ENCODE measurements at regions not wholly inside any gene's neighbourhood (a gene's known extent, or its start where the extent isn't known, plus 50 kb on each side); places are given as distances from the start of the nearest gene placed in this dataset.

DNA sequence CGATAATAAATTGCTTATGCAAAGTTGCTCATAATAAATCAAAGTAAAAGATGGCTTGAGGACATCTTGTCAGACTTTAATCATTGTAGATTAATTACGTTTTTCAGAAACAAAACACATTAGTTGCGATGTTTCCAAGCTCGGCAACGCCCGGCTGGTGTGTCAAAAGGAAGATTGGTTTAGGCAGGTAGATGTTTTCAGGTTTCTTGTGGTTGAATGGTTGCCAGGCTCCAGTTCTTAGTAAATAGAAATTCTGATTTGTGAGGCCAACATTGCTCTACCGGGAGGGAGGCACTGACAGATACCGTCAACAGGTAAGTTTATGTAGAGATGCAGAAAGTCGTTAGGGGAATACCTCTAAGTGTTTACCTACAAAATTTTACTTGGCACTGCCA is 280.3 kb downstream of the NPR3 start:
- DNase-seq = no peak

DNA sequence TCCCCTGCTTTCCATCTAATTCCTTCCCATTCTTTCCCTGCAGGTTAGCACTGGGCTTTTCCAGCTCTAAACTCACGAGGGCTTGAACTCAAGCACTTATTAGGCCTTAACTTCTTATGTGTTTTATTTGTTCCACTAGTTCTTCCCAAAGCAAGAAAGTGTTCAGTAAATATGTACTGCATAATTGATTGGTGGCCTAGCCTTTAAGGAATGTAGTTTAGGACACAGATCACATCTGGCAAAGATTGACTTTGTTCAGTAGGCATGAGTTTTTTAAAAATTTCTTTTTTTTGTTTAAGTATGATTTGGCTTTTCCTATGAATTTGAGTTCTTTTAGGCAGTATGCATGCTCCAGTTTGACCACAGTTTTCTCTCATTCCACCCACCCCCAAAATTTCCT is 285.2 kb downstream of the NPR3 start:
- no peak for DNase-seq

DNA sequence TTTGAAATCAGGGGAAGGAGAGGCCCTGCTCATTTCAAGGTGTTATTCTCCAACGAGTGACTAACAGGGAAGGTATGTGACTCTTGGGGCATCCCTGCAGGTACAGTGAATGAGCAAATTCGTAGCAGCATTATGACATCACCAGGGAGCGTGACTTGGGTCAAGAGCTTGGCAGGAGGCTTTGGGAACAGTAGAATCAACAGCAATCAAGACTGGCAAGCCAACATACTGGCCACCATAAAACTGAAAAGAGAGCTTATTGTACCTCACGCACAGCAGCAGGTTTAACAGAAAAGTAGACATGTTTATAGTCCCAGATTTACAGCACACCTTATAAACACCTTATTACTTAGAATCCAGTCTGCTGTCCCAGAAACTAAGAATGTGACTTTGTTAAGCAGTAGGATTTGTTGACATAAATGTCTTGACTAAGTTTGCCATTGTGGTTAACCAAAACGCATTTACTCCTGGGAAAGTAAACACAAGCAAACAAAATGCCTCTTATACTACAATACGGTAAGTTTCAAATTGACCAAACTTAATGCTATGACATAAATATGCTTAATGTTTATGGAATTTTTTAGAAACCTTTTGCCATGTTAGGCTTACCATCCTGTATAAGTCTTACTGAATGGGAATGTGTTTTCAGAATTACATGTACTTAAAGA is 297.8 kb downstream of the NPR3 start:
- no peak for DNase-seq

DNA sequence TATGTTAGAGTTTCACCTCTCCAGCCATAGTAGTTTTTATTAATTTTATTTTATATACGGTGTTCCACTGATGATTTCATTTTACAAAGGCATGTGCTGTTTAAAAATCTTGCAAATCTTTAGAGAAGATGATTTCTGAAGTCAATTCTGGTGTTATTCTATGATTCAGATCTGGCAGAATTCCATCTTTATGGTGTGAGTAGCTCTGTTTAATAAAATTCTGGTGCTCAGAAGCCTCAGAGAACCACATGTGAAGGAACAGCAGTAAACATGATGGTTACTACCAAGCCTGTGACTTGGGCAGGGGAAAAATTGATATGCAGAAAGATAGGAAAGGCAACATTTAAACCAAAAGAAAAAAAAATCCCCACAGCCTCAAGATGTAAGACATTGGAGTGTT is 299.7 kb downstream of the NPR3 start:
- DNase-seq = no peak

DNA sequence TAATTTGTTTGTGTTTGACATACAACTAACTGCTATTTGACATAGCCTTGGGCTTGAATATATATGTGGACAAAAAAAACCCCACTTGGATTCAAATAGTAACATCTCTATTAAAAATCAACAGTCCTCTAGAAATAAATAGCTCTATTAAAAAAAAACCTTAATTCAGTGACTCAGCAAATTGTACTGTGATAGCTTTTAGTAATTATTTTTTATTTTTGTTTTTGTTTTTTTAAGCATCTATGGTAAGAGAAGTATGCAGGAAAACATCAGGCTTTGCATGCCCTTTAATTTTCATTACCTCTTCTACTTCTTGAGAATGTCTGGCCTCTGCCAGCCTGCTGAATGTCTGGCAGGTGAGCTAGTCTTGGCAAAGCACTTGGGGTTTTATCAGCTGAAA is 300.7 kb downstream of the NPR3 start:
- DNase-seq = no peak

DNA sequence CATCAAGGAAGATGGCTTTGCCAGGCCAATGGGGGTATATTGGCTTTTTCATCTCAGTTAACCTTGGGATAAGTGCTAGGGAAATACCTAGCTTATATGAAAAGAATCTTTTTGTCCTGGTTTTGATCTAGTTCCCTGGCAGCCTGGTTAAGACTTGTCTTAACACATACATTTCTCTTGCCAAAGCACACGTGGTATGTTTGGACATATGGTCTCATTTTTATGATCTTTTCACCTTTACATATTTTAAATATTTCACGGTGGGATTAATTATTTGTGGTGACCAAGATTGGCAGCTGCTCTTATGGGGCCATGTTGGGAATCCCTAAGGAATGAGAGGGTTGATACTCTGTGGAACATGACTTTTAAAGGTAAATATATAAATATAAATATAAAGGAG is 312.5 kb downstream of the NPR3 start:
- DNase-seq = no peak

- DNase-seq = no peak
These were observed 321.4 kb downstream of the NPR3 start for GRCh38 chr5:33032271-33033070.

GRCh38 chr5:33033516-33033915 is 322.4 kb downstream of the NPR3 start:
- DNase-seq = no peak

- no peak for DNase-seq
These were observed 323.7 kb downstream of the NPR3 start for GRCh38 chr5:33034777-33035176.

DNA sequence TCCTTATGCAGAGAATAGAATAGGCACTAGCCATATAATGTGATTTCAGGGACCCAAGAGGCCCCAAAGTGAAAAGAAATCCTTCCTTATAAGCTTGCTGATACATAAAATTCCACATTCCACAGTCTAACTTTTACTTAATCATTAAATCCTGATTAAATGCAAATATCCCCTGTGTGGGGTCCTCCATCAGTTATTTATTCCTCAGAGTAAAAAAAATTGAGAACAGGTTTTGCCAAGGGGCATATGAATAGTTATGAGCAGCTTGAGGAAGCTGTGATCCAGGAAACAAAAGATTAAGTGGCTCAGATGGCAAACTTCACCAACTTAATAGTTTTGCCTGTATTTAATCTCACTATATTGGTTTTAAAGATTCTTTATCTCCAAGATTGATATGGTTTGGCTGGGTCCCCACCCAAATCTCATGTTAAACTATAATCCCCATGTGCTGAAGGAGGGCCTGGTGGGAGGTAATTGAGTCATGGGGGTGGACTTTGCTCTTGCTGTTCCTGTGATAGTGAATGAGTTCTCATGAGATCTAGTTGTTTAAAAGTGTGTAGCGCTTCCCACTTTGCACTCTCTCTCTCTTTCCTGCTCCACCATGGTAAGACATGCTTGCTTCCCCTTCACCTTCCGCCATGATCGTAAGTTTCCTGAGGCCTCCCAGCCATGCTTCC is 324.9 kb downstream of the NPR3 start:
- no peak for DNase-seq

DNA sequence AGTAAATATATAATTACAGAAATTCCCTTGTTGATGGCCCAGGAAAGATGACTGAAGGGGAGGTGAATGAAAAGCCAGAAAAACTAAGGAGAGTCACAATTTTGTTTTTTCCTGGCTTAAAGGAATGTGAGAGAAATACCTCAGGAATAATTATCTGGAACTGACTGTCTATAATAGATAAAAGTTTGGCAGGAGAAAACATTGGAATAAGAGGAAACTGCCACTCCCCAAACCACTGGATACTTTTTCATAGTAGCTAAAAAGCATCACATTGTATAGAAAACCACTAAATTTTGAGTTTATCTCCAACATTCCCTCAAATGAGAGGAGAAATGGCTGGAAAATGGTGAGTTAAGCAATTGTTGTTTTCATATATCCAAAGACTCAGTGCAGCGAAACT is 326.0 kb downstream of the NPR3 start:
- no peak for DNase-seq

DNA sequence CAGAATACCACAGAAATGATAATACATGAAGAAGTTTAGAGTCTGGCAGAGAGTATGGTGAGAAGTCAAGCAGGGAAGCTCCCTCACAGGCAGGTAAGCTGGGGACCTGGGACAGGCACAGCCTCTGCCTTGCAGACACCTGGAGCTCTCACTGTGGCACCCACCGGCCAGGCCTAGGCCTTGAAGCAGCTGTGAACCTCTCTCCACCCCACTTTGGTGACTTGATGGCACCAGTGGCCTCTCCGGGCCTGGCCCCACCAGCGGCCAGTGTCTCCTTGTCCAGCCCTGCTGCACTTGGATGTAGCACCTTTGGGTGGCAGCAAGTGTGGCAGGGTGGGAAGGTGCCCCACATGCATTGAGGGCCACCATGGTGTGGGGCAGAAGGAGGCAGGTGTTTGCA is 330.5 kb downstream of the NPR3 start:
- DNase-seq = no peak

DNA sequence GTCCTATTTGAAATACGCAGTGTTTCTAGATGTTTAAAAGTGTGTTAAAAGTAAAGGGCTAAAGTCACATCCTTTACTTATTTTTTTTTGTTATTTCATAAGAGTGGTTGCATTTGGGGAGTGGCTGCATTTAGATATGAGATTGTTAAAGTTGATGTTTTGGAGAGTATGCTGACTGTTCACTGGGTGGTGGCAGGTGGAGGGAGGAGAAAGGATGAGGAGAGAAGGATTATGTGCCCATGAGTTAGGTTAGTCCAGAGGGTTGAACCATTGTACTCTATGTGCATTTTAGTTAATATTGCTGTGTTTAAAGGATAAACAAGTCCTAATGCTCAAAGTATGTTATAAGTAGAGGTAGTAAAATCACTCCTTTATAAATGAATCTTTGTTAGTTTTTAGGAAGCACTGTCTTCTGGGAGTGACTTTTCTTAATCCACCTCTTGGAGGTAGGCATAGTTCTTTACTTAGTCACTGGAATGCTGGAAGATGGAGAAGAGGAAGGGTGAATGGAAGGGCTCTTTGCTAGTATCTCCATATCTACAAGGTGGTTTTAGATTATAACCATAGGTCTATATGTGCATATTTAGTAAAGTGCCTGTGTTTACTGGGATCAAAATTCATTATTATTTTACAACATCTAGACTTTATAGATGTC is 332.3 kb downstream of the NPR3 start:
- DNase-seq = no peak

GRCh38 chr5:33046091-33046490 is 335.0 kb downstream of the NPR3 start:
- DNase-seq = no peak

GRCh38 chr5:33048315-33048714 is 337.2 kb downstream of the NPR3 start:
- no peak for DNase-seq

DNA sequence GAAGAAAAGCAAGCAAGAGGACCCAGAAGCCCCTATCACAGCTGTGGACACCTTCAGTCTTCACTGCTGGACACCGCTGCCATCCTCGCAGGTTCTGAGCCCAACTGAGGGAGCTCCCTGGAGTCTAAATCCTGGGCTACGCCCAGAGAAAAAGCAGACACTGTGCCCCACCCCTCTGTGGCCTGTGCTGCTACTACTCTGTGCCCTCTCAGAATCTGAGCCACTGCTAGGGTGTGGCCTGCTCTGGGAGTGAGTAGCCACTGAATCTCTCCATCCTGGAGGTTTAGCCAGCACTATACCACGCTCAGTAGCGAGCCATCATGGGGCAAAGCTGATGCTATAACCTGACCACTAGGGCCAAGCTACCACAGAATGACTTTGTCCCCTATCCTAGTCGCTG is 338.2 kb downstream of the NPR3 start:
- no peak for DNase-seq

DNA sequence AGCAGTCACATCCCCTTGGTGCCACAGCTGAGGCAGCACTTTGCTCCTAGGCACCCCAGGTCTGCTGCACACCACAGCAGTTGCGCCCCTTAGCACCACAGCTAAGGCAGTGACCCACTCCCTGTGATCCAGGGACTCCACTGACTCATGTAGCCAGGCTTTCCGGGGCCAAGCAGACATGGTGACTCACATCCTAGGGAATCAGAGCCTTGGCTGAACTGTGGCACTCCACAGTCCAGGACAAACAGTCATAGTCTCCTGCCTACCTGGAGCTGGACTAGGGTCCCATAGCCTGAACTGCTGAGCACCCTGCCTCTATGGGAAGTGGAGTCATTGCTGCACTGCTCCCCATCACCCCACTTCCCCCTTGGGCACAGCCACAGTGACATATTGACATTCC is 338.7 kb downstream of the NPR3 start:
- no peak for DNase-seq

DNA sequence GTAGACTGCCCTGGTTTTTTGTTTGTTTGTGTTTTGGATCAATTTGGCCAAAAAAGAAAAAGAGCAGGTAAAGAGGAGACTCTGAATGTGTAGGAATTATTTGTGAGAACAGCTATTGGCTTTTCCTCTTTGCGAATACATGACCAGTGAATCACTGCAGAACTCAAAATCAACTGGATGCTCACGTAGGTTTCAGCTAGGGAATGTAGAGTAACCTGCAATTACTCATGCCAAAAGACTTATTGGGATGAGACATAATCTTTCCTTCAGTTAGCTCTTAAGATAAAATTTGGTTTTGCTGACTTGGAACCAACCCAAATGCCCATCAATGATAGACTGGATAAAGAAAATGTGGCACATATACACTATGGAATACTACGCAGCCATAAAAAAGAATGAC is 348.0 kb downstream of the NPR3 start:
- DNase-seq = no peak

DNA sequence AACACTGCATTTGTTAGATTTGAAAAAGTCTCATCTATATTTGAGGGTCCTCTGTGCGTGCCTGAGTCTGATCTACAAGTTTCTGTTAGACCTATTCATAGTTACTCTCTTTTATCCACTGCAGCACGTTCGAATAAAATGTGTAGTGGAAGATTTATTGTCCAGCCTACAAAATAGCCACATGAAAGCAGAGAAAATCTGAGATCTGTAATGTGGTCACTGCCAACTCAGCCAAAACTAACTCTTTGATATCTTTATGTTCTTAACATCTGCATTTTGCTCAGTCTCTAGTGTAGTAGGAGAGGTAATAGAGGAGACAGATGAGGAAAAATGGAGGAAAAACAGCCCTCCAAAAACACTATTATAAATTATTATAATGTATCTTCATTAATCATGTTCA is 354.0 kb downstream of the NPR3 start:
- no peak for DNase-seq

DNA sequence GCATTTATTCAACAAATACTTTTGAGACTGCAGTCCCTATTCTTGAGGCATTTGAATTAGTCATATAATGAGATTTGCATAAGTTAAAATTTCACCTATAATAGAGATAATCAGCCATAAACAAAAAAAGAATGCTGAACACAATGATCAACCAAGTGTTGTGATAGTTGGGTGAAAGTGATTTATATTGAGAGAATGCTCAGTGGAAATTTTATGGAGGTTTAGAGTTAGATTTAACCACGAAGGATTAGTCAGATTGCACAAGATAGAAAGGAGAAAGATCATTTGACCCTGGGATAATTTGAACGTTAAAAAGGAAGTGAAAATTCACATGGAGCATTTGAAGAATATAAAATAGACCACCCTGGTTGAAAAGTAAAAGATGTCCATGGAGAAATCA is 356.2 kb downstream of the NPR3 start:
- no peak for DNase-seq

GRCh38 chr5:33068786-33069185 is 357.7 kb downstream of the NPR3 start:
- DNase-seq = no peak

DNA sequence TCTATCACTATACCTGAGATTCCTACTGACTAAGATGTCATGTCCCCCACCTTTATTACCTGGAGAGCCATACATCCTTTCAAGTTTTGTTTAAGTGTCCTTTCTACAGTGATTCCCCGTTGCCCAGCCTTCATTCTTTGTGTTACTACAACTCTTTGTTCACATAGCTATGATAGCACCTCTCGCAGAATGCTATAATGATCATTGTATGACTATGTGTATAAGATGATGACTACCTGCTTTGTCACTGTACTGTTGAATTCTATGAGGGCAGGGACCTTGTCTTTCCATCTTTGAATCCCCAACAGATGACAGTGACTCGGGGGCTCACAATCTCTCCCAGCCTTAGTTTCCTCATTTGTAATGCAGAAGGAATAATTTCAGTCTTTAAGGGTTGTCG is 361.2 kb downstream of the NPR3 start:
- no peak for DNase-seq

GRCh38 chr5:33072726-33073125 is 361.6 kb downstream of the NPR3 start:
- no peak for DNase-seq

DNA sequence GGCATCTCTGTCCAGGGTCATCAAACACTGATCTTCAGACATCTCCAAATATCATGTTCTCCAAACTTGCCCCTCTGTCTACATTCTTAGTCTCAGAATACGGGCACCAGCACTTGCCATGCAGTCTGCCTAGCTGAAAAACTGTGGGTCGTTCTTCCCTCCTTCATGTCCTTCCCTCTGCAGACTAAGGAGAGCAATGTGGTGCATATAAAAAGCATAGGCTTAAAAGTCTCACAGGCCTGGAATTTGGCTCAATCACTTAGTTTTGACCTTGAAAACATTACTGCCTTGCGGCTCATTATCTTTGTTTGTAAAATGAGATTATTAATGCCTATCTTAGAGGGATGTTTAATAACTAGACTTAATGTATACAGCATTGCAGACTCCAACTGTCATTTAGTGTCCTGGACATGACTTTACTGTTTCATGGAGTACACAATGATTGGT is 362.8 kb downstream of the NPR3 start:
- no peak for DNase-seq
